ENCODE measurements at regions not wholly inside any gene's neighbourhood (a gene's known extent, or its start where the extent isn't known, plus 50 kb on each side); places are given as distances from the start of the nearest gene placed in this dataset.

- ATAC-seq (no peak), DNase-seq (no peak)
- intact Hi-C loops (cut with micrococcal nuclease): no loop called here
- ChIA-PET POLR2A (no interaction called here), CTCF (no interaction called here)
- Mint-ChIP-seq H3K4me3 (no peak overlapping the region), H3K27me3 (peaks cover 5% of the 10 kb centered on the region), H3K9me3 (no peaks in the 10 kb centered on the region), H3K27ac (no peak overlapping the region), H3K4me1 (ENCODE audit: low read depth) (peaks cover 16% of the 10 kb centered on the region), H3K36me3 (ENCODE audit: low read depth) (no peaks in the 10 kb centered on the region)
- no peak for TF ChIP-seq CTCF (IDR thresholded peaks at IDR 0.05)
These were observed 139.9 kb downstream of the PALM2AKAP2 start for GRCh38 chr9:109919736-109920408.

- Mint-ChIP-seq H3K27ac (no peak overlapping the region), H3K4me1 (ENCODE audit: low read depth) (peaks cover 13% of the 10 kb centered on the region), H3K36me3 (ENCODE audit: low read depth) (no peaks in the 10 kb centered on the region), H3K27me3 (peaks cover 4% of the 10 kb centered on the region), H3K9me3 (no peaks in the 10 kb centered on the region), H3K4me3 (no peak overlapping the region)
- ChIA-PET POLR2A (no interaction called here), CTCF (interaction anchor here (1.1 to 1.3 kb wide), 2 partner anchors 12 to 19 kb away, joined by 3 read pairs; no protein-coding TSS in a partner anchor)
- intact Hi-C loops (cut with micrococcal nuclease): no loop called here
- TF ChIP-seq CTCF (IDR thresholded peaks at IDR 0.05): no peak
- no peak for DNase-seq
- ATAC-seq: no peak
These were observed 142.8 kb downstream of the PALM2AKAP2 start for GRCh38 chr9:109922617-109923470.

GRCh38 chr9:109923471-109923760 is 143.4 kb downstream of the PALM2AKAP2 start:
- intact Hi-C loops (cut with micrococcal nuclease): no loop called here
- DNase-seq: no peak
- no peak for ATAC-seq
- Mint-ChIP-seq H3K36me3 (ENCODE audit: low read depth) (no peaks in the 10 kb centered on the region), H3K9me3 (no peaks in the 10 kb centered on the region), H3K4me1 (ENCODE audit: low read depth) (peaks cover 7% of the 10 kb centered on the region), H3K27me3 (peaks cover 1% of the 10 kb centered on the region), H3K4me3 (no peak overlapping the region), H3K27ac (no peak overlapping the region)
- ChIA-PET CTCF (interaction anchor here (1.1 kb wide), 1 partner anchor 11 kb away, joined by 3 read pairs; no protein-coding TSS in a partner anchor), POLR2A (no interaction called here)
- no peak for TF ChIP-seq CTCF (IDR thresholded peaks at IDR 0.05)

- CTCF ChIA-PET: interaction anchor here (1.1 kb wide), 1 partner anchor 11 kb away, joined by 3 read pairs; no protein-coding TSS in a partner anchor
- POLR2A ChIA-PET: no interaction called here
- Mint-ChIP-seq H3K9me3 (no peaks in the 10 kb centered on the region), H3K4me3 (no peak overlapping the region), H3K27me3 (peaks cover 1% of the 10 kb centered on the region), H3K36me3 (ENCODE audit: low read depth) (no peaks in the 10 kb centered on the region), H3K27ac (no peak overlapping the region), H3K4me1 (ENCODE audit: low read depth) (peaks cover 3% of the 10 kb centered on the region)
- no peak for TF ChIP-seq CTCF (IDR thresholded peaks at IDR 0.05)
- ATAC-seq: no peak
- no peak for DNase-seq
- intact Hi-C loops (cut with micrococcal nuclease): no loop called here
These were observed 143.8 kb downstream of the PALM2AKAP2 start for GRCh38 chr9:109923806-109924205.

- intact Hi-C loops (cut with micrococcal nuclease): no loop called here
- CTCF ChIA-PET: no interaction called here
- H3K27me3 Mint-ChIP-seq: peaks cover 5% of the 10 kb centered on the region
- POLR2A ChIA-PET: no interaction called here
- H3K4me1 Mint-ChIP-seq (ENCODE audit: low read depth): no peaks in the 10 kb centered on the region
- ATAC-seq (no peak), DNase-seq (no peak)
- no peaks in the 10 kb centered on the region for H3K36me3 Mint-ChIP-seq (ENCODE audit: low read depth)
- no peak overlapping the region for H3K27ac Mint-ChIP-seq
- TF ChIP-seq CTCF (IDR thresholded peaks at IDR 0.05): no peak
- H3K9me3 Mint-ChIP-seq: no peaks in the 10 kb centered on the region
- no peak overlapping the region for H3K4me3 Mint-ChIP-seq
These were observed 145.8 kb downstream of the PALM2AKAP2 start for GRCh38 chr9:109925799-109926198.

Measured in activated CD8-positive, alpha-beta T cell treated with anti-CD3 and anti-CD28 coated beads for 36 hours (primary cell).